ENCODE measurements at regions not wholly inside any gene's neighbourhood (a gene's known extent, or its start where the extent isn't known, plus 50 kb on each side); places are given as distances from the start of the nearest gene placed in this dataset.

- TF ChIP-seq SP5 (CRISPR knock-in tag; IDR thresholded peaks at IDR 0.05; ENCODE audit: borderline replicate concordance, low read depth) (0 out of 2 replicates have a peak, but pooled peaks have one; percentile 27), SP2 (CRISPR knock-in tag; IDR thresholded peaks at IDR 0.05) (no peak), AKAP8 (CRISPR knock-in tag; IDR thresholded peaks at IDR 0.05) (no peak), ESRRA (CRISPR knock-in tag; IDR thresholded peaks at IDR 0.05; ENCODE audit: low read depth) (no peak), NFAT5 (CRISPR knock-in tag; IDR thresholded peaks at IDR 0.05) (no peak), ZNF512B (CRISPR knock-in tag; IDR thresholded peaks at IDR 0.05; ENCODE audit: borderline replicate concordance) (no peak), RAD21 (CRISPR knock-in tag; IDR thresholded peaks at IDR 0.05) (0 out of 2 replicates have a peak, but pooled peaks have one; percentile 28), JUND (CRISPR knock-in tag; IDR thresholded peaks at IDR 0.05) (no peak), MTF2 (CRISPR knock-in tag; IDR thresholded peaks at IDR 0.05; ENCODE audit: borderline replicate concordance) (no peak), DZIP1 (CRISPR knock-in tag; IDR thresholded peaks at IDR 0.05) (no peak), ZNF577 (CRISPR knock-in tag; IDR thresholded peaks at IDR 0.05; ENCODE audit: borderline replicate concordance, low read depth) (no peak), CC2D1A (CRISPR knock-in tag; IDR thresholded peaks at IDR 0.05) (peak; percentile 37; the same call in 1 of the 2 replicates), THAP7 (CRISPR knock-in tag; IDR thresholded peaks at IDR 0.05) (no peak), GTF2F1 (IDR thresholded peaks at IDR 0.05; ENCODE audit: low read length) (no peak), IRX3 (CRISPR knock-in tag; IDR thresholded peaks at IDR 0.05; ENCODE audit: borderline replicate concordance, low read depth) (no peak), ZNF530 (CRISPR knock-in tag; IDR thresholded peaks at IDR 0.05; ENCODE audit: low read depth) (no peak), MAFG (CRISPR knock-in tag; IDR thresholded peaks at IDR 0.05) (no peak), ZNF256 (CRISPR knock-in tag; conservative IDR thresholded peaks at IDR 0.05) (no peak)
These were observed 152.4 kb downstream of the TOMM20 start (continued) for GRCh38 chr1:234975941-234976860.
